ENCODE measurements at regions not wholly inside any gene's neighbourhood (a gene's known extent, or its start where the extent isn't known, plus 50 kb on each side); places are given as distances from the start of the nearest gene placed in this dataset.

- DNase-seq = no peak
These were observed 145.5 kb downstream of the C16orf95 start for GRCh38 chr16:87171723-87172122.

- DNase-seq = no peak
These were observed 144.6 kb downstream of the C16orf95 start for GRCh38 chr16:87172632-87173031.

GRCh38 chr16:87173294-87173893 is 143.8 kb downstream of the C16orf95 start:
- no peak for DNase-seq

- no peak for DNase-seq
These were observed 143.1 kb downstream of the C16orf95 start for GRCh38 chr16:87174061-87174460.

GRCh38 chr16:87176735-87177134 is 140.5 kb downstream of the C16orf95 start:
- no peak for DNase-seq

GRCh38 chr16:87177673-87178072 is 139.5 kb downstream of the C16orf95 start:
- DNase-seq = no peak

GRCh38 chr16:87178177-87178863 is 138.9 kb downstream of the C16orf95 start:
- DNase-seq = no peak

- no peak for DNase-seq
These were observed 138.2 kb downstream of the C16orf95 start for GRCh38 chr16:87178977-87179376.

- no peak for DNase-seq
These were observed 137.1 kb downstream of the C16orf95 start for GRCh38 chr16:87180069-87180468.

- DNase-seq = no peak
These were observed 134.4 kb downstream of the C16orf95 start for GRCh38 chr16:87182759-87183158.

- DNase-seq = no peak
These were observed 133.5 kb downstream of the C16orf95 start for GRCh38 chr16:87183647-87184046.

- no peak for DNase-seq
These were observed 131.9 kb downstream of the C16orf95 start for GRCh38 chr16:87185308-87185707.

GRCh38 chr16:87185983-87186382 is 131.2 kb downstream of the C16orf95 start:
- DNase-seq = no peak

GRCh38 chr16:87186446-87186845 is 130.7 kb downstream of the C16orf95 start:
- no peak for DNase-seq

- DNase-seq = no peak
These were observed 130.2 kb downstream of the C16orf95 start for GRCh38 chr16:87186876-87187533.

GRCh38 chr16:87188104-87188503 is 129.1 kb downstream of the C16orf95 start:
- no peak for DNase-seq

GRCh38 chr16:87189426-87189825 is 127.8 kb downstream of the C16orf95 start:
- DNase-seq = no peak

- DNase-seq = no peak
These were observed 126.6 kb downstream of the C16orf95 start for GRCh38 chr16:87190288-87191230.

- no peak for DNase-seq
These were observed 124.6 kb downstream of the C16orf95 start for GRCh38 chr16:87192452-87193073.

GRCh38 chr16:87194172-87194571 is 123.0 kb downstream of the C16orf95 start:
- DNase-seq = no peak

GRCh38 chr16:87195161-87195560 is 122.0 kb downstream of the C16orf95 start:
- no peak for DNase-seq

- no peak for DNase-seq
These were observed 121.0 kb downstream of the C16orf95 start for GRCh38 chr16:87196231-87196630.

- DNase-seq = no peak
These were observed 120.5 kb downstream of the C16orf95 start for GRCh38 chr16:87196661-87197060.

All from DMS53 (cell line).